GM13977 (cell line): ENCODE measurements at regions not wholly inside any gene's neighbourhood (a gene's known extent, or its start where the extent isn't known, plus 50 kb on each side); places are given as distances from the start of the nearest gene placed in this dataset.

Source experiments
- DNase-seq: peaks from one replicate; pipeline ENCODE4 v3.0.0; 2012; ENCODE audit warnings: low spot score
- CTCF ChIP-seq: IDR thresholded peaks from 2 replicates; pipeline ENCODE4 v1.5.1; 2012; ENCODE audit warnings: mild to moderate bottlenecking, control low read depth; ENCODE audit not compliant: insufficient read depth; ENCODE audit errors: extremely low read depth, missing control alignments
- in situ Hi-C: fragments of 300-500 bp; cut with MboI; formaldehyde crosslinking; loops from one replicate; pipeline ENCODE4 v1.12.0; 2022; ENCODE audit warnings: low sequenced_read_pairs, low pct_unique_long_range_greater_than_20kb, mixed read lengths, inconsistent platforms; ENCODE audit not compliant: unreplicated experiment

GRCh38 chr15:38053205-38053604, 118.8 kb downstream of the TMCO5A start:
- no peak for DNase-seq
- in situ Hi-C loops = no loop called here
- no peak for TF ChIP-seq CTCF

GRCh38 chr15:38053776-38054175, 119.3 kb downstream of the TMCO5A start:
- TF ChIP-seq CTCF = no peak
- in situ Hi-C loops = no loop called here
- no peak for DNase-seq

- in situ Hi-C loops = no loop called here
- DNase-seq = no peak
- no peak for TF ChIP-seq CTCF
These were observed 120.0 kb downstream of the TMCO5A start for GRCh38 chr15:38054488-38054887.

- in situ Hi-C loops = no loop called here
- DNase-seq = no peak
- no peak for TF ChIP-seq CTCF
These were observed 124.2 kb downstream of the TMCO5A start for GRCh38 chr15:38058596-38059075.

GRCh38 chr15:38059665-38060064, 125.2 kb downstream of the TMCO5A start:
- no peak for TF ChIP-seq CTCF
- no peak for DNase-seq
- in situ Hi-C loops = no loop called here

- DNase-seq = no peak
- in situ Hi-C loops = no loop called here
- TF ChIP-seq CTCF = no peak
These were observed 127.6 kb downstream of the TMCO5A start for GRCh38 chr15:38061856-38062649.
